Mesendoderm (in vitro differentiated cells): ENCODE measurements at regions not wholly inside any gene's neighbourhood (a gene's known extent, or its start where the extent isn't known, plus 50 kb on each side); places are given as distances from the start of the nearest gene placed in this dataset.

Source experiments
- DNase-seq: peaks from one replicate; pipeline ENCODE4 v3.0.0; 2013
- H2AK5ac ChIP-seq: 2 replicates; pipeline ENCODE4 v1.6.1; 2013; ENCODE audit warnings: low read length, inconsistent platforms
- H2BK120ac ChIP-seq: 2 replicates; pipeline ENCODE4 v1.6.1; 2013; ENCODE audit warnings: low read depth, mild to moderate bottlenecking, low read length, moderate library complexity, mixed read lengths
- H2BK15ac ChIP-seq: replicated peaks from 2 replicates; pipeline ENCODE4 v1.6.1; 2013; ENCODE audit warnings: low read depth, mild to moderate bottlenecking, moderate library complexity
- H2BK5ac ChIP-seq: 2 replicates; pipeline ENCODE4 v1.6.1; 2013; ENCODE audit warnings: low read length, inconsistent platforms
- H3K18ac ChIP-seq: 2 replicates; pipeline ENCODE4 v1.6.1; 2013; ENCODE audit warnings: mild to moderate bottlenecking, low read length, mixed read lengths
- H3K23ac ChIP-seq: one replicate; pipeline ENCODE4 v1.6.1; 2013; ENCODE audit warnings: low read length
- H3K27ac ChIP-seq: 2 replicates; pipeline ENCODE4 v1.5.1; 2013; ENCODE audit warnings: low read depth, mild to moderate bottlenecking, inconsistent platforms, low read length, moderate library complexity
- H3K27me3 ChIP-seq: 2 replicates; pipeline ENCODE4 v1.6.1; 2013; ENCODE audit warnings: low read length, control low read depth, mild to moderate bottlenecking, inconsistent platforms; ENCODE audit not compliant: insufficient read depth, poor library complexity
- H3K36me3 ChIP-seq: 2 replicates; pipeline ENCODE4 v1.6.1; 2013; ENCODE audit warnings: low read length, inconsistent platforms; ENCODE audit not compliant: control insufficient read depth, insufficient read depth
- H3K4ac ChIP-seq: one replicate; pipeline ENCODE4 v1.6.1; 2013; ENCODE audit warnings: low read depth, mild to moderate bottlenecking, low read length, moderate library complexity
- H3K4me1 ChIP-seq: 2 replicates; pipeline ENCODE4 v1.6.1; 2013; ENCODE audit warnings: low read depth, low read length, inconsistent platforms; ENCODE audit not compliant: control insufficient read depth
- H3K4me2 ChIP-seq: 2 replicates; pipeline ENCODE4 v1.6.1; 2013; ENCODE audit warnings: low read length
- H3K4me3 ChIP-seq: 2 replicates; pipeline ENCODE4 v1.5.1; 2013; ENCODE audit warnings: mild to moderate bottlenecking, low read length
- H3K56ac ChIP-seq: one replicate; pipeline ENCODE4 v1.6.1; 2013; ENCODE audit warnings: low read length
- H3K79me1 ChIP-seq: 2 replicates; pipeline ENCODE4 v1.6.1; 2013; ENCODE audit warnings: low read length, inconsistent platforms
- H3K79me2 ChIP-seq: 2 replicates; pipeline ENCODE4 v1.6.1; 2013; ENCODE audit warnings: mild to moderate bottlenecking, low read length; ENCODE audit not compliant: control insufficient read depth, insufficient read depth
- H3K9ac ChIP-seq: 2 replicates; pipeline ENCODE4 v1.6.1; 2013; ENCODE audit warnings: low read length, inconsistent platforms
- H4K5ac ChIP-seq: one replicate; pipeline ENCODE4 v1.6.1; 2013; ENCODE audit warnings: low read length
- H4K8ac ChIP-seq: one replicate; pipeline ENCODE4 v1.6.1; 2013; ENCODE audit warnings: low read depth, mild to moderate bottlenecking, control low read depth, low read length, moderate library complexity
- WGBS: extraction: QIAGEN DNeasy Blood & Tissue Kit; methylation state at CpG from one replicate; pipeline ENCODE4 v1.1.7; 2013; ENCODE audit warnings: low lambda C conversion rate, missing lambda C conversion rate; ENCODE audit not compliant: insufficient coverage; ENCODE audit errors: extremely low coverage; 5-methylcytosine and 5-hydroxymethylcytosine counted together

DNA sequence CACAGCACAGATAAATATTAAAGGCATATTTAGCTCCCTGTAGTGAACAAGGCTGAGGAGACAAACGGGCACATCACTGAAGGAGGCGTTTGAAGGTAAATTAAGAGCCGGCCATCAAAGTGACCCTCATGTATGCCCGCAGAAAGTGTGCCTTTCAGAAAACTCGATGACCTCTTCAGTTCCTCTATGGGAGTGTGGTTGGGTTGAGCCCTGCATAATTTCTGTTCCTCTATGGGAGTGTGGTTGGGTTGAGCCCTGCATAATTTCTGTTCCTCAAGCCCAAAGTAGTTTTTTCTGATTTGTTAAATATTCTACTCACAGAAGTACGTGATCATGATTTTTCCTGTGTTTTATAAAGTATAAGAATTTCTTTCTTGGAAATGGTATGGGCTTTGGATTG, 568.5 kb downstream of the TSN start:
- Histone ChIP-seq H3K27me3 (no peaks in the 10 kb centered on the region), H3K4me2 (no peak overlapping the region), H3K4me1 (peaks cover 2% of the 10 kb centered on the region), H4K8ac (no peak overlapping the region), H3K4ac (no peak overlapping the region), H3K18ac (no peak overlapping the region), H2BK15ac (no peak overlapping the region), H3K9ac (no peak overlapping the region), H3K56ac (no peak overlapping the region), H2BK5ac (no peak overlapping the region), H3K36me3 (no peaks in the 10 kb centered on the region), H3K79me2 (no peaks in the 10 kb centered on the region), H3K27ac (no peak overlapping the region), H3K79me1 (no peaks in the 10 kb centered on the region), H2AK5ac (no peak overlapping the region), H3K23ac (no peak overlapping the region), H4K5ac (no peak overlapping the region), H2BK120ac (no peak overlapping the region), H3K4me3 (no peak overlapping the region)
- no peak for DNase-seq
- no CpG with 5 or more reads among the region's 6 CpGs for WGBS

DNA sequence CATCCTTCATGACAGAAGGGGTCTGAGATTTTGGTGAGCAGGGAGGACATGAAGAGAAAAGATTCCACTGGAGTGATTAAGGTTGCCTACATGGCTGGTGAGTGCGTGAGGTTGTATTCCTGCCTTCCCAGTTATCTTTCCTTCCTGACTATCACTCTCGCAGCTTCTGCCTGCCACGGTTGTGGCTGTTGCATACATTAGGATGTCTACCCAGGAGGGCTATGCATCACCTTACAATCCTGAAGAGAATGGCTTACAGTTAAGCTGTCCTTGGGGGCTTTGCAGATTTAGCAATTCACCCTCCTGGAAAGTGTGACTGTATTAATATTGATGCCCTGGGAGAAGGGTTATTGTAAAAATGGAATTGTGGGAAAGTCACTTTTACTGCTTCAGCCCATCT, 571.0 kb downstream of the TSN start:
- H2BK120ac ChIP-seq, result no peak overlapping the region
- WGBS, result no CpG with 5 or more reads among the region's 3 CpGs

DNA sequence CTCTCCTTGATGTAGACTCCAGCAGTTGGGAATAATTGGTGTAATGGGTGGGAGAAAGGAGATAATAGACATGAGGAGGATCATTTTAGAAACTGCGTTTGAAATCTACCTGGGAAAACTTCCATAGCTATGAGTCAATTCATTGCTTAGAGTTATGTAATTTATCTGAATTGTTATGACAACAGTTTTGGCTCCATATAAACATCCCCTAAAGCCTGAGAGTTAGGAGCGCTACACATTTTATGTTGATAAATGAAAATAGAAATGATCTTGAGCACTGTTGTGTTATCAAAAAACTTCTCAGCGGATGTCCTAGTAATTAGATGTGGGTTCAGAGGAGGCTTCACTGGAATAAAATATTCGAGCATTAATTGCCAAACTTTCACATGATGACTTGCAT, 573.4 kb downstream of the TSN start:
- no peak overlapping the region for H3K27ac ChIP-seq
- H2BK120ac ChIP-seq, result no peak overlapping the region
- peaks cover 2% of the 10 kb centered on the region for H3K4me1 ChIP-seq
- no peak overlapping the region for H2BK5ac ChIP-seq
- H3K4me2 ChIP-seq, result no peak overlapping the region
- no CpG with 5 or more reads among the region's 4 CpGs for WGBS
- H2BK15ac ChIP-seq, result no peak overlapping the region
- no peaks in the 10 kb centered on the region for H3K36me3 ChIP-seq
- H3K9ac ChIP-seq, result no peak overlapping the region
- H3K4me3 ChIP-seq, result no peak overlapping the region
- H3K4ac ChIP-seq, result no peak overlapping the region
- no peak overlapping the region for H2AK5ac ChIP-seq
- H4K8ac ChIP-seq, result no peak overlapping the region
- no peaks in the 10 kb centered on the region for H3K27me3 ChIP-seq
- no peak overlapping the region for H3K23ac ChIP-seq
- H4K5ac ChIP-seq, result no peak overlapping the region
- DNase-seq, result no peak
- no peak overlapping the region for H3K18ac ChIP-seq
- no peaks in the 10 kb centered on the region for H3K79me2 ChIP-seq
- no peak overlapping the region for H3K56ac ChIP-seq
- no peaks in the 10 kb centered on the region for H3K79me1 ChIP-seq

More for the DNA sequence above, 571.0 kb downstream of the TSN start:
- Histone ChIP-seq H2BK15ac (no peak overlapping the region), H3K56ac (no peak overlapping the region), H3K36me3 (no peaks in the 10 kb centered on the region), H2AK5ac (no peak overlapping the region), H4K5ac (no peak overlapping the region), H3K4me3 (no peak overlapping the region), H2BK5ac (no peak overlapping the region), H3K9ac (no peak overlapping the region), H3K4me2 (no peak overlapping the region), H3K4me1 (peaks cover 2% of the 10 kb centered on the region), H3K23ac (no peak overlapping the region), H3K79me1 (no peaks in the 10 kb centered on the region), H3K18ac (no peak overlapping the region), H3K27me3 (no peaks in the 10 kb centered on the region), H3K4ac (no peak overlapping the region), H3K27ac (no peak overlapping the region), H4K8ac (no peak overlapping the region), H3K79me2 (no peaks in the 10 kb centered on the region)
- peak; percentile 24 for DNase-seq

DNA sequence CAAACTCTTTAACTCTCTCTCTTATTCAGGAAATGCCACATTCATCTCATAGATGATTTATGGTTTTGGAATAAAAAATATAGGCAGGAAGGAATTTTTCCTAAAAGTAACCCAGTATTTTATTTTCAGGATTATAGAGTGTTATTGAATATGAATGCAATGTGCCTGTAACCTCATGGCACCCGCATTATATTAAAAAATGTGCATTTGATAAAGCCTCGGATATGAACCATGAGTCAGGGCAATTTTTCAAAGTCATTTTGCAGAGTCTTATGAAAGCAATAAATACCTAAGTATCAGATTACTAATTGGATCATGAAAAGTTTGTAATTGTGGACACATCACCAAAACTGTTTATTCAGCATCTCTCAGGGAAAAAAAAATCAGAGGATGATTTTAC, 573.8 kb downstream of the TSN start:
- Histone ChIP-seq H3K4ac (no peak overlapping the region), H4K5ac (no peak overlapping the region), H3K27ac (no peak overlapping the region), H4K8ac (no peak overlapping the region), H3K36me3 (no peaks in the 10 kb centered on the region), H2BK120ac (no peak overlapping the region), H3K4me1 (peaks cover 2% of the 10 kb centered on the region), H3K79me1 (no peaks in the 10 kb centered on the region), H3K18ac (no peak overlapping the region), H3K4me2 (no peak overlapping the region), H3K4me3 (no peak overlapping the region), H2BK15ac (no peak overlapping the region), H3K56ac (no peak overlapping the region), H2AK5ac (no peak overlapping the region), H3K9ac (no peak overlapping the region), H2BK5ac (no peak overlapping the region), H3K79me2 (no peaks in the 10 kb centered on the region), H3K23ac (no peak overlapping the region), H3K27me3 (no peaks in the 10 kb centered on the region)
- no peak for DNase-seq
- no CpG with 5 or more reads among the region's 2 CpGs for WGBS

DNA sequence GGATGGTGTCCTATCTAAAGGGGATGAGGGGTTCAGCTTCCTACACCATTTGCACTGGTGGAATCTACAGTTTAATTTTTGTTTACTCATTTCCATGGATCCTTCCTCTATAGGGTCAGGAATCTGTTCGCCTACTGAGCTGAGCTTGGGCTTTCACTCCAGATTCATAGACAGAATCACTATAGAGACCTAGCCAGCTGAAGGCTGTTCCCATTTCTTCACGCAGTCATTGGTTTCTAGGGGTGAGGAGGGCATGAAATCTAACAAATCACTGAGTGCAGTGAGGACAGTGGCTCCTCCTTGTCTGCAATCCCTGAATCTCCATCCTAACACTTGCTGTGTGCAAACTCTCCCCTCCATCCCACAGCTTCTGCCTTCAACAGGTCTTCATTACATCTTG, 578.5 kb downstream of the TSN start:
- H2BK120ac ChIP-seq, result no peak overlapping the region
- H4K8ac ChIP-seq, result no peak overlapping the region
- no peak overlapping the region for H4K5ac ChIP-seq
- no peak overlapping the region for H3K23ac ChIP-seq
- H3K4me1 ChIP-seq, result no peaks in the 10 kb centered on the region
- H2AK5ac ChIP-seq, result no peak overlapping the region
- H3K9ac ChIP-seq, result no peak overlapping the region
- no CpG with 5 or more reads among the region's 2 CpGs for WGBS
- no peaks in the 10 kb centered on the region for H3K27me3 ChIP-seq
- no peak overlapping the region for H3K4me3 ChIP-seq
- H3K4ac ChIP-seq, result no peak overlapping the region
- no peak overlapping the region for H3K27ac ChIP-seq
- H3K36me3 ChIP-seq, result no peaks in the 10 kb centered on the region
- H3K4me2 ChIP-seq, result no peak overlapping the region
- H3K79me1 ChIP-seq, result no peaks in the 10 kb centered on the region
- H2BK15ac ChIP-seq, result no peak overlapping the region
- no peaks in the 10 kb centered on the region for H3K79me2 ChIP-seq
- no peak overlapping the region for H3K18ac ChIP-seq
- DNase-seq, result no peak
- H3K56ac ChIP-seq, result no peak overlapping the region
- H2BK5ac ChIP-seq, result no peak overlapping the region

DNA sequence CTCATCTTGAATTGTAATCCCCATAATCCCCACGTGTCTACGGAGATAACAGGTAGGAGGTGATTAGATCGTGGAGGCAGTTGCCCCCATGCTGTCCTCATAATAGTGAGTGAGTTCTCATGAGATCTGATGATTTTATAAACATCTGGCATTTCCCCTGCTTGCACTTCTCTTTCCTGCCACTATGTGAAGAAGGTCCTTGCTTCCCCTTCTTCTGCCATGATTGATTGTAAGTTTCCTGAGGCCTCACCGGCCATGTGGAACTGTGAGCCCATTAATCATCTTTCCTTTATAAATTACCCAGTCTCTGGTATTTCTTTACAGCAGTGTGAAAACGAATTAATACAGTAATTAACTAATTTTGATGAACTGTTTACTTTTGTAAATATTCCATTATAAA, 582.5 kb downstream of the TSN start:
- H2BK5ac ChIP-seq, result no peak overlapping the region
- no peaks in the 10 kb centered on the region for H3K79me1 ChIP-seq
- no peak overlapping the region for H4K8ac ChIP-seq
- no peak overlapping the region for H4K5ac ChIP-seq
- no peaks in the 10 kb centered on the region for H3K27me3 ChIP-seq
- no peak overlapping the region for H3K27ac ChIP-seq
- H3K36me3 ChIP-seq, result no peaks in the 10 kb centered on the region
- H3K9ac ChIP-seq, result no peak overlapping the region
- no peaks in the 10 kb centered on the region for H3K79me2 ChIP-seq
- H2BK15ac ChIP-seq, result no peak overlapping the region
- H3K4ac ChIP-seq, result no peak overlapping the region
- H3K18ac ChIP-seq, result no peak overlapping the region
- H2BK120ac ChIP-seq, result no peak overlapping the region
- H3K23ac ChIP-seq, result no peak overlapping the region
- WGBS, result no CpG with 5 or more reads among the region's 5 CpGs
- H3K4me3 ChIP-seq, result no peak overlapping the region
- no peak overlapping the region for H3K56ac ChIP-seq
- H3K4me2 ChIP-seq, result no peak overlapping the region
- no peaks in the 10 kb centered on the region for H3K4me1 ChIP-seq
- DNase-seq, result peak; percentile 41
- no peak overlapping the region for H2AK5ac ChIP-seq
